ENCODE measurements at regions not wholly inside any gene's neighbourhood (a gene's known extent, or its start where the extent isn't known, plus 50 kb on each side); places are given as distances from the start of the nearest gene placed in this dataset.

DNA sequence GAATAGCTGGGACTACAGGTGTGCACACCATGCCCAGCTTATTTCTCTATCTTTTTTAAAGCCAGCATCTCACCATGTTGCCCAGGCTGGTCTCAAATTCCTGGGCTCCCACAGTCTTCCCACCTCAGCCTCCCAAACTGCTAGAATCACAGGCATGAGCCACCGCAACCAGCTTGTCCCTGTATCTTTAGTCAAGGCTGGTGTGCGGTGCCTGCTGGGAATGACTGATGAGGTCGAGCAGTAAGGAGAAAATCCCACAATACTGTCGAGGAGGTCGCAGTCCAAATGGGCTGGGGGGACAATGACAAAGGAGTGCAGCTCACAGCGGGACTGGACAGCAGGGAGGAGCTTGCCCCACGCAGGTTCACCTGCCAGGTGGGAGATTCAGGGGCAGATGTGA is 50.2 kb upstream of the CALN1 start:
- Histone ChIP-seq H3K27ac (ENCODE audit: low read length in 2 of 2) (no peak overlapping the region), H3K9ac (ENCODE audit: low read length) (no peak overlapping the region), H4K20me1 (ENCODE audit: control insufficient read depth, insufficient read depth, low read length, poor library complexity, severe bottlenecking) (no peaks in the 10 kb centered on the region), H3K4me2 (replicated peaks; ENCODE audit: low read depth, low read length, poor library complexity, severe bottlenecking) (no peak overlapping the region), H3K4me1 (ENCODE audit: control insufficient read depth in 2 of 2, insufficient read depth in 2 of 2, low read length in 2 of 2) (no peaks in the 10 kb centered on the region), H3K9me3 (ENCODE audit: control extremely low read depth in 1 of 3, control insufficient read depth in 2 of 3, insufficient read depth in 1 of 3, low read length in 2 of 3) (peaks cover 0 to 16% (median 0%) of the 10 kb centered on the region in 3 donors), H3K36me3 (replicated peaks in 1 of 2; ENCODE audit: control extremely low read depth in 1 of 2, control insufficient read depth in 1 of 2, extremely low read depth in 1 of 2, insufficient read depth in 2 of 2, low read length in 1 of 2) (no peaks in the 10 kb centered on the region), H3K4me3 (ENCODE audit: control extremely low read depth in 1 of 5, extremely low read depth in 1 of 5, insufficient read depth in 1 of 5, low read depth in 2 of 5, low read length in 4 of 5) (no peak overlapping the region), H2AFZ (ENCODE audit: insufficient read depth, low read depth, low read length, poor library complexity, severe bottlenecking) (no peak overlapping the region), H3K79me2 (ENCODE audit: control insufficient read depth, insufficient read depth, low read length) (no peaks in the 10 kb centered on the region), H3K27me3 (replicated peaks in 1 of 4; ENCODE audit: control extremely low read depth in 1 of 4, control insufficient read depth in 3 of 4, insufficient read depth in 4 of 4, low read length in 3 of 4) (peaks cover 0 to 3% (median 0%) of the 10 kb centered on the region in 4 experiments)
- Mint-ChIP-seq H3K9me3 (ENCODE audit: insufficient read depth) (no peaks in the 10 kb centered on the region), H3K4me1 (no peaks in the 10 kb centered on the region), H3K27me3 (peaks cover 2% of the 10 kb centered on the region), H3K27ac (no peak overlapping the region), H3K4me3 (no peak overlapping the region)
- 88% methylated on average over 6 of the region's 7 CpGs for WGBS (ENCODE audit: insufficient coverage)
- ChIA-PET CTCF (no interaction called here), POLR2A (no interaction called here)
- no peak for TF ChIP-seq EZH2 (IDR thresholded peaks at IDR 0.05; ENCODE audit: borderline replicate concordance, insufficient read depth, low read depth, low read length, poor library complexity, severe bottlenecking)
- TF ChIP-seq, protein P1, sequence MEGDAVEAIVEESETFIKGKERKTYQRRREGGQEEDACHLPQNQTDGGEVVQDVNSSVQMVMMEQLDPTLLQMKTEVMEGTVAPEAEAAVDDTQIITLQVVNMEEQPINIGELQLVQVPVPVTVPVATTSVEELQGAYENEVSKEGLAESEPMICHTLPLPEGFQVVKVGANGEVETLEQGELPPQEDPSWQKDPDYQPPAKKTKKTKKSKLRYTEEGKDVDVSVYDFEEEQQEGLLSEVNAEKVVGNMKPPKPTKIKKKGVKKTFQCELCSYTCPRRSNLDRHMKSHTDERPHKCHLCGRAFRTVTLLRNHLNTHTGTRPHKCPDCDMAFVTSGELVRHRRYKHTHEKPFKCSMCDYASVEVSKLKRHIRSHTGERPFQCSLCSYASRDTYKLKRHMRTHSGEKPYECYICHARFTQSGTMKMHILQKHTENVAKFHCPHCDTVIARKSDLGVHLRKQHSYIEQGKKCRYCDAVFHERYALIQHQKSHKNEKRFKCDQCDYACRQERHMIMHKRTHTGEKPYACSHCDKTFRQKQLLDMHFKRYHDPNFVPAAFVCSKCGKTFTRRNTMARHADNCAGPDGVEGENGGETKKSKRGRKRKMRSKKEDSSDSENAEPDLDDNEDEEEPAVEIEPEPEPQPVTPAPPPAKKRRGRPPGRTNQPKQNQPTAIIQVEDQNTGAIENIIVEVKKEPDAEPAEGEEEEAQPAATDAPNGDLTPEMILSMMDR (IDR thresholded peaks at IDR 0.05) = no peak
- no peak for ATAC-seq (ENCODE audit: low read depth)
- DNase-seq = no peak
- intact Hi-C loops (cut with micrococcal nuclease) = no loop called here

All from B cell (primary cell).